ENCODE measurements at regions not wholly inside any gene's neighbourhood (a gene's known extent, or its start where the extent isn't known, plus 50 kb on each side); places are given as distances from the start of the nearest gene placed in this dataset.

GRCh38 chr11:70662691-70663098 is 264.4 kb downstream of the CTTN start:
- TF ChIP-seq CTCF (conservative IDR thresholded peaks at IDR 0.05) (no peak), EZH2 (IDR thresholded peaks at IDR 0.05; ENCODE audit: low read depth) (no peak)
